ENCODE measurements at regions not wholly inside any gene's neighbourhood (a gene's known extent, or its start where the extent isn't known, plus 50 kb on each side); places are given as distances from the start of the nearest gene placed in this dataset.

DNA sequence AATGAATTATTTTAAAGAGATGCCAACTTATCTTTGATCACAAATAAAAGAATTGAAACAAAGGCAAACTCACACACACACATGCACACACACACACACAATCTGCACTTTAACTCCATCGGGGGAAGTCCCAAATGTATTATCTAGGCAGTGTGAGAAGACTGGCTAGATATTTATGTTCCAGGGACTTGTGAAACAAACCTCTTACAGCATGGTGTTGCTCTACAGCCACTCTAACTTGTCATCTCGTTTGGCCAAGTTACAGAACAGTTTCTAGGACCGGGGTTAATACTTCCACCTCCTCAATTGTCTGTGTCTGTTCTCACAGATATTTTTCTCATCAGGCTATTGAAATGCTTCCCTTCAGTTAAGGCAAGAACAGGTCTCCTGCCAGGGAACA is 855.0 kb downstream of the EPHA7 start:
- DNase-seq (ENCODE audit: low spot score) (no peak), ATAC-seq (ENCODE audit: low FRiP score) (no peak)
- TF ChIP-seq, protein P1, sequence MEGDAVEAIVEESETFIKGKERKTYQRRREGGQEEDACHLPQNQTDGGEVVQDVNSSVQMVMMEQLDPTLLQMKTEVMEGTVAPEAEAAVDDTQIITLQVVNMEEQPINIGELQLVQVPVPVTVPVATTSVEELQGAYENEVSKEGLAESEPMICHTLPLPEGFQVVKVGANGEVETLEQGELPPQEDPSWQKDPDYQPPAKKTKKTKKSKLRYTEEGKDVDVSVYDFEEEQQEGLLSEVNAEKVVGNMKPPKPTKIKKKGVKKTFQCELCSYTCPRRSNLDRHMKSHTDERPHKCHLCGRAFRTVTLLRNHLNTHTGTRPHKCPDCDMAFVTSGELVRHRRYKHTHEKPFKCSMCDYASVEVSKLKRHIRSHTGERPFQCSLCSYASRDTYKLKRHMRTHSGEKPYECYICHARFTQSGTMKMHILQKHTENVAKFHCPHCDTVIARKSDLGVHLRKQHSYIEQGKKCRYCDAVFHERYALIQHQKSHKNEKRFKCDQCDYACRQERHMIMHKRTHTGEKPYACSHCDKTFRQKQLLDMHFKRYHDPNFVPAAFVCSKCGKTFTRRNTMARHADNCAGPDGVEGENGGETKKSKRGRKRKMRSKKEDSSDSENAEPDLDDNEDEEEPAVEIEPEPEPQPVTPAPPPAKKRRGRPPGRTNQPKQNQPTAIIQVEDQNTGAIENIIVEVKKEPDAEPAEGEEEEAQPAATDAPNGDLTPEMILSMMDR (IDR thresholded peaks at IDR 0.05), result no peak

DNA sequence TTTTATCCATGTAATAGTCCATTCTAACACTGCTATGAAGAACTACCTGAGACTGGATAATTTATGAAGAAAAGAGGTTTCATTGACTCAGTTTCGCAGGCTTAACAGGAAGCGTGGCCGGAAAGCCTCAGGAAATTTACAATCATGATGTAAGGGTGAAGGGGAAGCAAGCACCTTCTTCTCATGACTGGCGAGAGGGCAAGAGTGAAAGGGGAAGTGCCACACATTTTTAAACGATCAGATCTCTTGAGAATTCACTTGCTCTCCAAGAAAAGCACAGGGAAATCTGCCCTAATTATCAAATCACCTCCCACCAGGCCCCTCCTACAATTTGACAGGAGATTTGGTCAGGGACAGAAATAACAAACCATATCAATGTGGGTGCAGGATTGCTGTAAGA is 859.7 kb downstream of the EPHA7 start:
- TF ChIP-seq, protein P1 (IDR thresholded peaks at IDR 0.05), result no peak
- ATAC-seq (ENCODE audit: low FRiP score) (no peak), DNase-seq (ENCODE audit: low spot score) (no peak)

DNA sequence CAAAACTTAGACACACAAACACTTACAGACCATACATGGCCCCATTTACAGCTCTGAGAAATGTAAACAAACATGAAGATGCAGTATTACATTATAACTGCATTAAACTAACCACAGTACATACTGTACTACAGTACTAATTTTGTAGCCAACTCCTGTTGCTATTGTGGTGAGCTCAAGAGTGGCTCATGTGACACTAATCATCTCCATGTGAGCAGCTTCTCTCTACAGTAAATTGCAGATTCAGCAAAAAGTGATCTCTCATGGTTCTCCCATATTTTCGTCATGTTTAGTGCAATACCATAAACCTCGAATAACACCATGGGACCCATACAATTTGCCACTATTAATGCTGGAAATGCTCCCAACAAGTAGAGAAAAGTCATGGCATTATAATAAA is 860.4 kb downstream of the EPHA7 start:
- DNase-seq (ENCODE audit: low spot score) (no peak), ATAC-seq (ENCODE audit: low FRiP score) (no peak)
- TF ChIP-seq, protein P1 (IDR thresholded peaks at IDR 0.05), result no peak

DNA sequence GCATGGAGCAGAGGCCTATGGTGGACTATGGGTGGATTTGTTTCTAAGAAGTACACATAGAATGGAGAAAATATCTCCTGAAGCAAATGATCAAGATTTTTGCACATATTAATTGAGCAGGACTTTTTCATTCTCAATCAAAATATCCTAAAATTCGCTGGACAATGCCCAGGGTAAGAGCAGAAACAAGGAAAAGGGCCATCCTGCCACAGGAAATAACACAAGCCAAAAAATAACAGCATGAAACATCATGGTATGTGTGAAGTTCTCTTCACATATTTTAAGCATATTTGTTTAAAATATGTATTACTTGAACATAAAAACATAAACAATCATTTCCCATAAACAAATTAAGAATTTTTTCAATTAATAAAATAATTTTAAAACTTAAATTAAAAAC is 868.9 kb downstream of the EPHA7 start:
- no peak for ATAC-seq (ENCODE audit: low FRiP score)
- no peak for DNase-seq (ENCODE audit: low spot score)
- TF ChIP-seq, protein P1 (IDR thresholded peaks at IDR 0.05), result no peak

DNA sequence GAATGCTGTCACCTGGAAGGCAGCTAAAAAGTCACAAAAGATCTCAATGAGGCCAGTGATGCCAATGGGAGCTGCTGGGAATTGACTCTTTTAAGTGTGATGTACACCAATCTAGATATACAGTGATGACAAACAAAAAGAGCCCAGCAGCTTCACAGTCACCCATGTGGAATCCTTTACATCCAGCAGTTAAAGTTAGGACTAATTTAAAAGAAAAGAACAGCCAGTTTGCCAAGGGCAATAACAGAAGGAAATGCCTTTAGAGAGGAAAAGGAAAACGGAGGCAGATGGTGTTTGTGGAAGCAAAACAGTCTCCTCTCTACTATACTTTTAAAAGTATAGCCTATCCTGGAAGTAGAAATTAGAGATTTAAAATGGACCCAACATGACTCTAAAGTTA is 873.5 kb downstream of the EPHA7 start:
- DNase-seq (ENCODE audit: low spot score), result no peak
- TF ChIP-seq, protein P1 (IDR thresholded peaks at IDR 0.05), result no peak
- no peak for ATAC-seq (ENCODE audit: low FRiP score)

DNA sequence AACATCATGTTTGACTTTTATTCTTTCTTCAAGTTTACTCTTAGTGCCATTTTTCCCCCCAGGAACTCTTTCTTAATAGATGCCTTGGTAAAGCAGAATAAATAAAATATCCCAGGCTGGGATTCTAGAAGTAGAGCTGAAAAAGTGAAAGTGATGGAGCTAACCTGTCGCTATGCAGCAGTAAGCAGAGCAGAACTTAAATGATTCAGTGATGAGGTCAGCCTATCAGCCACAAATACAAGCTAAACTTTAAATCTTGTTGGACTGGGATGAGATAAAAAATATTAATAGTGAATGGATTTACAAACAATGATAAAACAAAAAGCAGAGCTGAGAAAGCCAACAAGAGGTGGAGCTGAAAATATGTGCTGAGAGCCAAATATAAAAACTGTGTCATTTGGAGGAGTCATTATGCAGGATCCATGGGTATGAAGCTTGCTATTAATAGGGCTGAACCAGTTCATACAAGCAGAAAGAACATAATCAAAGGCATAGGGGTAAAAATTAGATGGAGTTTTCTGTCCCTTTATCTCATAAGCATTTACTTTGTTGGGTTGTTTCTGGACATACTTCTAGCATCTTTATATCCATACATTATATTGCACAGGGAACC is 877.8 kb downstream of the EPHA7 start:
- ATAC-seq (ENCODE audit: low FRiP score) (no peak), DNase-seq (ENCODE audit: low spot score) (no peak)
- TF ChIP-seq, protein P1 (IDR thresholded peaks at IDR 0.05), result no peak

DNA sequence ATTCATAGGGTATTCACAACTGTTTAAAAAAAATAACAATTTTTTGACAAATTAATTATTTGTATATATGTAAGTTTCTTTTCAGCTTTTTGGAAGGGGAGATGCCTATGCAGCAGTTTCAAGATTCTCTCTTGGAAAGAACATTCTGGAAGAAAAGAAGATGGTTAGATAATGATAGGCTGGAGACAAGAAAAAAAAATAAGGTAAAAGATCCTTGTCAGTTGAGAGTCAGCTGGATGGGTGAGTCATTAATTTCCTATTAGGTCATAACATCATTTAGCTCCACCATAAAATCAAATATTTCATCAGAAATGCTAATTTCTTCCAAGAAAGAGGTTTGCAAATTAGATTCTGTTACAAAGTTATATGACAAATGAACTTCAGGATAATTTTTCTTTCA is 880.4 kb downstream of the EPHA7 start:
- ATAC-seq (ENCODE audit: low FRiP score) (no peak), DNase-seq (ENCODE audit: low spot score) (no peak)
- TF ChIP-seq, protein P1 (IDR thresholded peaks at IDR 0.05), result no peak
